A673 (cell line): ENCODE measurements at regions not wholly inside any gene's neighbourhood (a gene's known extent, or its start where the extent isn't known, plus 50 kb on each side); places are given as distances from the start of the nearest gene placed in this dataset.

ENCODE experiments used
- EZH2 ChIP-seq: fragments of 200-600 bp; sonication (generic); IDR thresholded peaks from 2 replicates; pipeline ENCODE4 v1.6.1; 2017; ENCODE audit warnings: borderline replicate concordance, low read depth, mild to moderate bottlenecking, mixed read lengths, antibody characterized with exemption, low read length; ENCODE audit not compliant: poor library complexity, severe bottlenecking
- TF ChIP-seq, protein P1 (sequence below): fragments of 300-800, 200-600 bp; sonication (generic); conservative IDR thresholded peaks from 2 replicates; pipeline ENCODE4 v1.5.1; 2017; ENCODE audit warnings: low read depth, mild to moderate bottlenecking, antibody characterized with exemption, low read length, moderate library complexity, mixed read lengths

DNA sequence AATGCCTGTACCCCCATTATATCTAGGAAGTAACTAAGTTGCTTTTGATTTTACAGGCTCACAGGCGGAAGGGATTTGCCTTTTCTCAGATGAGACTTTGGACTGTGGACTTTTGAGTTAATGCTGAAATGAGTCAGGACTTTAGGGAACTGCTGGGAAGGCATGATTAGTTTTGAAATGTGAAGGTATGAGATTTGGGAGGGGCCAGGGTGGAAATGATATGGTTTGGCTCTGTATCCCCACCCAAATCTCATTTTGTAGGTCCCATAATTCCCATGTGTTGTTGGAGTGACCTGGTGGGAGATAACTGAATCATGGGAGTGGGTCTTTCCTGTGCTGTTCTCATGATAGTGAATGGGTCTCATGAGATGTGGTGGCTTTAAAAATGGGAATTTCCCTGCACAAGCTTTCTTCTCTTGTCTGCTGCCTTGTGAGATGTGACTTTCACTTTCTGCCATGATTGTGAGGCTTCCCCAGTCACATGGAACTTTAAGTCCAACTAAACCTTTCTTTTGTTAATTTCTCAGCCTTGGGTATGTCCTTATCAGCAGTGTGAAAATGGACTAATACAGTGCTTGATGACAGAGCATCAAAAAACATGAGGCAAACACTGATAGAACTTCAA, 1119.5 kb downstream of the PLA2G4A start:
- TF ChIP-seq, protein P1, sequence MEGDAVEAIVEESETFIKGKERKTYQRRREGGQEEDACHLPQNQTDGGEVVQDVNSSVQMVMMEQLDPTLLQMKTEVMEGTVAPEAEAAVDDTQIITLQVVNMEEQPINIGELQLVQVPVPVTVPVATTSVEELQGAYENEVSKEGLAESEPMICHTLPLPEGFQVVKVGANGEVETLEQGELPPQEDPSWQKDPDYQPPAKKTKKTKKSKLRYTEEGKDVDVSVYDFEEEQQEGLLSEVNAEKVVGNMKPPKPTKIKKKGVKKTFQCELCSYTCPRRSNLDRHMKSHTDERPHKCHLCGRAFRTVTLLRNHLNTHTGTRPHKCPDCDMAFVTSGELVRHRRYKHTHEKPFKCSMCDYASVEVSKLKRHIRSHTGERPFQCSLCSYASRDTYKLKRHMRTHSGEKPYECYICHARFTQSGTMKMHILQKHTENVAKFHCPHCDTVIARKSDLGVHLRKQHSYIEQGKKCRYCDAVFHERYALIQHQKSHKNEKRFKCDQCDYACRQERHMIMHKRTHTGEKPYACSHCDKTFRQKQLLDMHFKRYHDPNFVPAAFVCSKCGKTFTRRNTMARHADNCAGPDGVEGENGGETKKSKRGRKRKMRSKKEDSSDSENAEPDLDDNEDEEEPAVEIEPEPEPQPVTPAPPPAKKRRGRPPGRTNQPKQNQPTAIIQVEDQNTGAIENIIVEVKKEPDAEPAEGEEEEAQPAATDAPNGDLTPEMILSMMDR = no peak
- no peak for TF ChIP-seq EZH2
